Activated T-cell treated with anti-CD3 and anti-CD28 coated beads, Interleukin-2, amount 50 U/mL, for 1 hour (primary cell): ENCODE measurements at regions not wholly inside any gene's neighbourhood (a gene's known extent, or its start where the extent isn't known, plus 50 kb on each side); places are given as distances from the start of the nearest gene placed in this dataset.
"Not testable (repeated sequence)": the region's sequence is repeated elsewhere in the genome, so short reads cannot be mapped to it uniquely, and the experiment has no call there.

ENCODE experiments used
- DNase-seq: peaks from one replicate; pipeline ENCODE4 v3.0.0-alpha.2; 2020

DNA sequence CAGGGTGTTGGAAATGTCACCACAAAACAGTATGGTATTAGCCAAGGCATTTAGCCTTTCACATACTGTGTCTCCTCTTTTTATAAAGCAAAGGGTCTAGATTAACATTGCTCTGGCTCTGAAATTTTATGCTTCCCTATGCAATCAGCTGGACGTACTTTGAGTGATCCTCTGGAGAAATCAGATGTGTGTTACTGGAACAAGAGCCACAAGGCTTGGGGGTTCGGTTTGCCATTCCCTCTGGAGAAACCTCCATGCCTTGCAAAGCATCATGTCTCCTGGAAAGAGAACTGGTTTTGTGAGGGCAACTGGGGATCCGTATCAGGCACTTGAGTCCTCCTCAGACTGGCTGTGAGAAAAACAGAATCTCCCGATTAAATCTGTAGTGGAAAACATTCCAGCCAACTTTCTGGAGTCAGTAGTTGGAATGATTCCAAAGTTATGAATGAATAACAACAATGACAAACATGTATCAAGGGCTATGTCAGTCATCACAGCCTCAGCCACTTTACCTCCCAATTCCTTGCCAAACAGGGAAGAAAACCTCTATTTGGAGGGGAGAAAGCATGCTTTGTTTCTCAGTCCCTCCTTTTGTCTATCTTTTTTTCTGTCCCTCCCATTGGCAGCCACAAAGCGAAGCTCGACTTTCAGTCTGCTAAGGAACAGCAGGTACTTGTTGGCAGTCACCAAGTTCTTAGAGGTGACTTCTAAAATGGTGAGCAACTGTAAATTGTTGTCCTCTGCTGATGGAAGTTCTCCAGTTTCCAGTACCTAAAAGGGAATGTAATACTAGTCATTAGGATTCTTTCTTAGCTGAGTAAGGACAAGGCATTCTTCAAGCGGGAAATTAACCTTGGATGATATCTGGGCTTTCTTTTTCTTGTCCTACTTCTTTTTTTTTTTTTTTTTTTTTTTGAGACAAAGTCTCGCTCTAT, 864.8 kb upstream of the AUTS2 start:
- no peak for DNase-seq

DNA sequence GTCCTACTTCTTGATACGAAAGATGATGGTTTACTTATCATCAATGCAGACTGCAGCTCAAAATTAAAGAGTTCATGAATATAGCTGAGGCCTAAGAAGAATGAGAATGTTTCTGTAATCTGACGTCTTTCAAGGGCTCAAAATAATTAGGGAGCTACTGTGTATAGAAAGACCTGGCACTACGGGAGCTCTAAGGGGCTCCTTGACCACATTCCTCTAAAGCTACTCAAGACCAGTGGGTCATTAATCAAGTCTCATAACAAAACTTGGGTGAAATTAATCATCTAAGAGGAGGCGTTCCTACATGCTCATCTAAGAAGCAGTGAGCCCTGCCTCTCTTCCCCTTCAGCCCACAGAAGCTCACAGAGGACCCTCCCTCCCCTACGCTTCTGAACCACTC, 863.8 kb upstream of the AUTS2 start:
- DNase-seq: no peak

- DNase-seq: no peak
Observed at GRCh38 chr7:68739306-68739705, 859.0 kb upstream of the AUTS2 start.

DNA sequence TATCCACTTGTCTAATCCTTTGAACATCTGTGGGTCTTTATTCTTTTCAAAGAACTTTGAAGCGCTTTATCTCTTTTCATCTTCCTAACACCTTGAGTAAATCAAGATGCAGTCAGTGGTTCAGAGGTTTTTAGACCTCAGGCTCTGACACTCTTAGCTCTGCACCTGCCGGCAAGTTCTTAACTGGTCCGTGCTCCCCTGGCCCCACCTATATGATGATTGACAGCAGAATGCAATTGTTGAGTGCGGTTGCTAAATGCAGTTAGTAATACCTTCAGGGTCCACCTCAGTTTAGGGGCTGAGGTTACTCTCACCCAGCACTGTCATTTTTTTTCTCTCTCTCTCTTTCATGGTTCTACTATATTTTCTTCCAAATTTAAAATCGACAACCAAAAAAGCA, 854.2 kb upstream of the AUTS2 start:
- no peak for DNase-seq

GRCh38 chr7:68748934-68749900, 849.1 kb upstream of the AUTS2 start:
- DNase-seq: no peak

GRCh38 chr7:68752485-68753178, 845.6 kb upstream of the AUTS2 start:
- no peak for DNase-seq

GRCh38 chr7:68754414-68754813, 843.9 kb upstream of the AUTS2 start:
- DNase-seq: no peak

DNA sequence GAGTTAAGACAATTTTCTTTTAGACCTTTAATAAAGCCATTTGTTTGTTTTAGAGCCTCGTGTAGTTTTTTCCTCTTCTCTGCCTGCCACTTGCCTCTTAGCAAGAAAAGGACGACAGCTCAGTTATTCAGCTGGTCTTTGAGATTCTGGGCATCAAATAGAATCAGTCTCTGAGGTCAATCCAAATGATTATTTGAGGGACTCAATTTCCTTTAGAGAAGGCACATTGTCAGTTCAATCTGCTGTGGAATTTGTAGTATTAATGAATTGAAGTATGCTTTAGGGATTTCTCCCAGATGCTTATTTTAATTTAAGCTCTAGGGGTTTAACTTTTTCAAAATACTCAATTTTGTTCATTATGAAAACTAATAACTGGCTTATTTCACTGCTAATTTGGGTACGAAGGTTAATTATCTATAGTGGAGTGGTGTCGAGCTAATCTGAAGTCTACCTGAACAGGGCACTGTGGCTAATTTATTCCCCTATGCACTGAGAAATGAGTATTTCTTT, 841.2 kb upstream of the AUTS2 start:
- no peak for DNase-seq

DNA sequence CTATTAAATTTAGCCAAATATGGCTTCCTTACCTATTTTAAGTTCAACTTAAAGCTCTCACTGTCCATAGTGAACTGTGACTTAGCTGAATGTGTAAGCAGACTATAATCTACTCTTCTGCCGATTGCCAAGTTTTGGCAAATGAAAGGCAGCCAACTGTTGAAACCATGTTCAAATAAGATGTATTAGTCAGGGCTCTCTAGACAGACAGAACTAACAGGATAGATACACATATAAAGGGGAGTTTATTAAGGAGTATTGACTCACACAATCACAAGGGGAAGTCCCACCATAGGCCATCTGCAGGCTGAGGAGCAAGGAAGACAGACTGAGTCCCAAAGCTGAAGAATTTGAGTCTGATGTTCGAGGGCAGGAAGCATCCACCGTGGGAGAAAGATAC, 837.7 kb upstream of the AUTS2 start:
- no peak for DNase-seq

- no peak for DNase-seq
Observed at GRCh38 chr7:68767462-68767861, 830.8 kb upstream of the AUTS2 start.

DNA sequence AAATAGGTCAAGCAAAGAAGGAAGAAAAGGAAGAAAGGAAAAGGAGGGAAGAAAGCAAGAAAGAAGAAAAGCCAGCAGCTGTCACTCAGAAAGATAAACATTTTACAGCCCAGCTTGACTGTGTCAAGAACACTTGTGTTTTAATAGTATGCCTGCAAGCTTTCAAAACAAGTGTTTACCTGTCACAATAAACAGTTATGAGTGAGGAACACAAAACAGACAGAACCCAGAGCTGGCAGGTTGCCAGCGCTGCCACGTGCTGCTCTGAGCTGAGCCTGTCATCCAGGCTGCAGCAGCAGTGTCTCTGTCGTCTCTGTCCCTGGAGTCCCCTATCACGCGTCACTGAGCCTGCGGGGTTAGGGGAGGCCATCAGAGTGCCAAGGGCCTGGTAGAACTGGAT, 827.6 kb upstream of the AUTS2 start:
- DNase-seq: no peak

DNA sequence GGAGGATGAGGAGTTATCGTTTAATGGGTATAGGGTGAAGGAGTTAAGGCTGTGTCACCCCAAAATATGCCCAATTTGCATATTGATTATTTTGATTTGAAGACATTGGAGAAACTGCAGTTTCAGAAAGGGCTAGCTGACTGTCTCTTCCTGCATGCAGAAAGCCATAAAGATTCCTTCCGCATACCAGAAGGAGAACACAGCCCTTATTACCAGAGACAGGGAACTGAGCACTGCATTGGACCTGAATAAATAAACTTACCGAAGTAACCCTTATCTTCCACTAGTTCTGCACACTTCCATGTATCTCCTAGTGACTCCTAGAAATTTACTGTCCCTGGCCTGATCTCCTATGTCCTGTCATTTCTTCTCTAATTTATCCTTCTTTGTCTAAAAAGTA, 821.9 kb upstream of the AUTS2 start:
- DNase-seq: no peak

DNA sequence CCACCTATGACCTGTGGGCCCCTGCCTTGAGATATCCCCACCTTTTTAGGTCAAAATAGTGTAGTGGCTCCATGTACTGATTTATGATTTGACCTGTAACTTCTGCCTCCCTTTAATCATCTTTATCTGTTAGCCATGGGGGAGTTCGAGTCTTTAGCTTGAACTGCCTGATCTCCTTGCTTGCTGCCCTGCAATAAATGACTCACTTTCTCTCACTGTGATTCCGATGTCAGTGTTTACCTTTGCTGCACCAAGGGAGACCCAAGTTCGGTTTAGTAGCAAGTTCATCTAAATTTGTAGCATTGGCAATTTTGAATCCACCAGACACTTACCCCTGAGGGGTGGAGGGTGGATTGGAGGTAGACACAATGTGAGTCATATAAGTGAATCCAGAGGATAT, 814.6 kb upstream of the AUTS2 start:
- DNase-seq: no peak

- DNase-seq: no peak
Observed at GRCh38 chr7:68785036-68785435, 813.2 kb upstream of the AUTS2 start.

DNA sequence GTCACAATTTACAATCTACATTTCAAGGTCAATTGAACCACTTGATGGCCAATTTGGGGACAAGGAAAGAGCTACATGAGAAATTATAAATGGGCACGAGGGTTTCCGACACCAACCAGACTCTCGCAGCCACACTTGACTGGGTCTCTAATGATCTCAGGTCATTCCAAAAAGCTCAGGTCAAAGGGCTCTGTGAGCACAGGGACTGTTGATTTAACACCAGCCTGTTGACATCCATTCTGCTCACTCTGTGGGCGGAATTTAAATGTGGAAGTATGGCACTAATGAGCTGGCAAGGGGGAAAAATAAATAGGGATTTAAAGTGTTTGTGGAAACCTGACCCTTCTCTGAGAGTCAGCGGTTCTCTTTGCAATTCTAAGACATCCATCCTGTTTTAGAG, 810.7 kb upstream of the AUTS2 start:
- DNase-seq: no peak

GRCh38 chr7:68788529-68788928, 809.7 kb upstream of the AUTS2 start:
- not testable (repeated sequence) for DNase-seq

- DNase-seq: no peak
Observed at GRCh38 chr7:68789597-68789996, 808.7 kb upstream of the AUTS2 start.

DNA sequence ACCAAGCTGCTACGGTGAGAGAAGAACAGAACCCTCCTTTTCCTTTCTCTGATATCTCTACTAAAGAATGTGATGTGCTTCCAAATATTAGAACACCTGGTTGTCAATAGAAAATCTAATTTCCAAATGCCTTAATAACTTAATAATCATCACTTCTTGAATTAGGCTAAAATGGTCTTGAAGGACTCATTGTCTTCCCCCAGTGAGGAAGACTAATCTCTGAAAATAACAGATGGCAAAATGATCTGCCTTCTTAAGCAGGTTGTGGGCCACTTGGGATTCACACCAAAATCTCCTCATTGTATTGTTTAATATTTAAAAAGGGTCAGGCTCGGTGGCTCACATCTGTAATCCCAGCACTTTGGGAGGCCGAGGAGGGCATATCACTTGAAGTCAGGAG, 805.9 kb upstream of the AUTS2 start:
- no peak for DNase-seq

- DNase-seq: no peak
Observed at GRCh38 chr7:68793513-68793912, 804.8 kb upstream of the AUTS2 start.

GRCh38 chr7:68800316-68800715, 798.0 kb upstream of the AUTS2 start:
- DNase-seq: no peak

GRCh38 chr7:68805159-68805558, 793.1 kb upstream of the AUTS2 start:
- no peak for DNase-seq

DNA sequence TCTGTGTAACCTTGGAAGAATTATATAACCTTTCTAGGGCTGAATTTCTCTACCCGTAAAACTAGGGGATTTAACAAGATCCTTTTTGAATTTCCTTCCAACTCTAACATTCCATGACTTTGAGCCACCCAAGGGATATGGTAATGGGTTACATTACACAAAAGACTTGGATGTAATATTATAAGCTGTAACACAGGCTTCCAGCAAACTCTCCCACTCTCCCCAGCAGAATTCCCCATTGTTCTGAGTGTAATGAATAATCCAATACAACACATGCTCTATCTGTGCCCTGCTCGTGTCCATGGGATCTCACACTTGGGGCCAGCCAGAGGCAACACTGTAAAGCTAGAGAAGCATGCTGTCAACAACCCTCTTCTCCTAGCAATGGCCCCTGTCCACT, 790.6 kb upstream of the AUTS2 start:
- no peak for DNase-seq

GRCh38 chr7:68813551-68814080, 784.7 kb upstream of the AUTS2 start:
- DNase-seq: no peak
